ENCODE measurements at regions not wholly inside any gene's neighbourhood (a gene's known extent, or its start where the extent isn't known, plus 50 kb on each side); places are given as distances from the start of the nearest gene placed in this dataset.

GRCh38 chr3:66747696-66748095, 246.9 kb upstream of the LRIG1 start:
- intact Hi-C loops (cut with micrococcal nuclease): no loop called here
- no peak for ATAC-seq
- no peaks in the 10 kb centered on the region for H3F3A ChIP-seq (ENCODE audit: low read length, unreplicated experiment)
- no peaks in the 10 kb centered on the region for H3K79me2 ChIP-seq (ENCODE audit: low read length)
- no peak overlapping the region for H3K4me3 ChIP-seq (ENCODE audit: low read length)
- TF ChIP-seq EZH2 (IDR thresholded peaks at IDR 0.05; ENCODE audit: low read length, unreplicated experiment): no peak
- TF ChIP-seq CTCF (conservative IDR thresholded peaks at IDR 0.05; ENCODE audit: low read depth, low read length): no peak
- TF ChIP-seq EZH2phosphoT487 (IDR thresholded peaks at IDR 0.05; ENCODE audit: borderline replicate concordance, low read length): no peak
- H3K4me2 ChIP-seq (ENCODE audit: low read length): no peak overlapping the region
- H2AFZ ChIP-seq (ENCODE audit: low read length): no peak overlapping the region
- no peak overlapping the region for H3K27ac ChIP-seq (ENCODE audit: low read length)
- DNase-seq: no peak
- BruUV-seq (replicated peaks): no TSS peak
- CTCF ChIA-PET: no interaction called here
- H3K9me2 ChIP-seq (replicated peaks; ENCODE audit: low read length): no peaks in the 10 kb centered on the region
- no peaks in the 10 kb centered on the region for H4K20me1 ChIP-seq (ENCODE audit: low read length)
- H3K27me3 ChIP-seq (ENCODE audit: low read length): no peaks in the 10 kb centered on the region
- H3K9me3 ChIP-seq (ENCODE audit: low read length): no peaks in the 10 kb centered on the region
- no peaks in the 10 kb centered on the region for H3K4me1 ChIP-seq (ENCODE audit: insufficient read depth, low read length)
- no peaks in the 10 kb centered on the region for H3K36me3 ChIP-seq (ENCODE audit: low read depth, low read length)
- POLR2A ChIA-PET (ENCODE audit: unreplicated experiment): no interaction called here
- no peak overlapping the region for H3K9ac ChIP-seq (ENCODE audit: low read length)

DNA sequence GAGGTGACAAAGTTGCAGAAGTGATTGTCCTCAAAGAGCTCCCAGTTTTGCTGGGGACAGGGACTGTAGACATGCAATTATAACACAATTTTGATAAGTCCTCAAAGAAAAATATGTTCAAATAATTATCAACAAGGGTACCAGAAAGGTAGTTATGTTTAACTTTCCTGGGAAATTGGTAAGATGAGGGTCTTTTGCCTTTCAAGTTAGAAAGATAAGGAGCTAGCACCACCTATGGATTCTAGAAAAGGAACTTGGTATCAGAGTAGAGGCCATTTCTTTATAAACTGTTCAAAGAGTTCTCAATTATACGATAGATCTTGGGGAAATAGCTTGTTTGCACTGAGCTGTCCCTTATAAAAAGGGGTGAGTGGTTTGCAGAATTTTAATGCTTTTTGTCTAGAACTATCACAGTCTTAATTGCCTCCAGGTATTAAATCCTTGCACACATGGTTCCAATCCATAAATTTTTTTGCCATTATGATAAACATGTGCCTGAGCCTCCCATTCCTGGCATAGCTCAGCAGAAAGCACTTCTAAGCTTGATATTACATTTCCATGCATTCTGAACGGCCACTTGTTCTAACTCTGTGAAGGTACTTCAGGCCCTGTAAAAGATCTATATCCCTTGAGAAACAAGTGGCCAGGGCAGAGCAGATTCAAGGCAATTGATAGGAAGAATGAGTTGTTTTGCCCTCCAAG, 247.5 kb upstream of the LRIG1 start:
- intact Hi-C loops (cut with micrococcal nuclease): no loop called here
- H3K4me3 ChIP-seq (ENCODE audit: low read length): no peak overlapping the region
- no peaks in the 10 kb centered on the region for H3K27me3 ChIP-seq (ENCODE audit: low read length)
- no TSS peak for BruUV-seq (replicated peaks)
- H3K9me3 ChIP-seq (ENCODE audit: low read length): no peaks in the 10 kb centered on the region
- no peak overlapping the region for H3K4me2 ChIP-seq (ENCODE audit: low read length)
- H2AFZ ChIP-seq (ENCODE audit: low read length): no peak overlapping the region
- H3K27ac ChIP-seq (ENCODE audit: low read length): no peak overlapping the region
- no peaks in the 10 kb centered on the region for H3K4me1 ChIP-seq (ENCODE audit: insufficient read depth, low read length)
- ChIA-PET CTCF (no interaction called here), POLR2A (ENCODE audit: unreplicated experiment) (no interaction called here)
- TF ChIP-seq EZH2 (IDR thresholded peaks at IDR 0.05; ENCODE audit: low read length, unreplicated experiment) (no peak), CTCF (conservative IDR thresholded peaks at IDR 0.05; ENCODE audit: low read depth, low read length) (no peak), EZH2phosphoT487 (IDR thresholded peaks at IDR 0.05; ENCODE audit: borderline replicate concordance, low read length) (no peak)
- H3K9ac ChIP-seq (ENCODE audit: low read length): no peak overlapping the region
- no peaks in the 10 kb centered on the region for H3K9me2 ChIP-seq (replicated peaks; ENCODE audit: low read length)
- no peaks in the 10 kb centered on the region for H3F3A ChIP-seq (ENCODE audit: low read length, unreplicated experiment)
- no peak for ATAC-seq
- no peaks in the 10 kb centered on the region for H3K79me2 ChIP-seq (ENCODE audit: low read length)
- H3K36me3 ChIP-seq (ENCODE audit: low read depth, low read length): no peaks in the 10 kb centered on the region
- no peak for DNase-seq
- no peaks in the 10 kb centered on the region for H4K20me1 ChIP-seq (ENCODE audit: low read length)

GRCh38 chr3:66751842-66752241, 246.3 kb upstream of the KBTBD8 start:
- H3K4me1 ChIP-seq (ENCODE audit: insufficient read depth, low read length): no peaks in the 10 kb centered on the region
- BruUV-seq (replicated peaks): no TSS peak
- H3K9me2 ChIP-seq (replicated peaks; ENCODE audit: low read length): no peaks in the 10 kb centered on the region
- intact Hi-C loops (cut with micrococcal nuclease): no loop called here
- DNase-seq (no peak), ATAC-seq (no peak)
- no peaks in the 10 kb centered on the region for H3K79me2 ChIP-seq (ENCODE audit: low read length)
- H3K27me3 ChIP-seq (ENCODE audit: low read length): no peaks in the 10 kb centered on the region
- H3K9ac ChIP-seq (ENCODE audit: low read length): no peak overlapping the region
- H2AFZ ChIP-seq (ENCODE audit: low read length): no peak overlapping the region
- H4K20me1 ChIP-seq (ENCODE audit: low read length): no peaks in the 10 kb centered on the region
- no peak overlapping the region for H3K27ac ChIP-seq (ENCODE audit: low read length)
- CTCF ChIA-PET: no interaction called here
- no peak for TF ChIP-seq EZH2 (IDR thresholded peaks at IDR 0.05; ENCODE audit: low read length, unreplicated experiment)
- TF ChIP-seq CTCF (conservative IDR thresholded peaks at IDR 0.05; ENCODE audit: low read depth, low read length): no peak
- TF ChIP-seq EZH2phosphoT487 (IDR thresholded peaks at IDR 0.05; ENCODE audit: borderline replicate concordance, low read length): no peak
- no peaks in the 10 kb centered on the region for H3F3A ChIP-seq (ENCODE audit: low read length, unreplicated experiment)
- H3K4me2 ChIP-seq (ENCODE audit: low read length): no peak overlapping the region
- no peaks in the 10 kb centered on the region for H3K9me3 ChIP-seq (ENCODE audit: low read length)
- POLR2A ChIA-PET (ENCODE audit: unreplicated experiment): no interaction called here
- no peaks in the 10 kb centered on the region for H3K36me3 ChIP-seq (ENCODE audit: low read depth, low read length)
- H3K4me3 ChIP-seq (ENCODE audit: low read length): no peak overlapping the region
